GM12874 (cell line): ENCODE measurements at regions not wholly inside any gene's neighbourhood (a gene's known extent, or its start where the extent isn't known, plus 50 kb on each side); places are given as distances from the start of the nearest gene placed in this dataset.

Experiments
- CTCF ChIP-seq: IDR thresholded peaks from 2 replicates; pipeline ENCODE4 v1.5.1; 2011; ENCODE audit warnings: low read depth, mild to moderate bottlenecking, control low read depth, low read length, moderate library complexity; ENCODE audit not compliant: insufficient read depth

GRCh38 chrY:19065119-19065518 is 291.6 kb upstream of the HSFY2 start:
- no peak for TF ChIP-seq CTCF

GRCh38 chrY:19059733-19060132 is 286.2 kb upstream of the HSFY2 start:
- TF ChIP-seq CTCF: no peak

- TF ChIP-seq CTCF: no peak
These were observed 285.4 kb upstream of the HSFY2 start for GRCh38 chrY:19058831-19059370.

GRCh38 chrY:19056138-19056469 is 282.6 kb upstream of the HSFY2 start:
- TF ChIP-seq CTCF: no peak

GRCh38 chrY:19055232-19056137 is 281.9 kb upstream of the HSFY2 start:
- no peak for TF ChIP-seq CTCF

- TF ChIP-seq CTCF: no peak
These were observed 280.3 kb upstream of the HSFY2 start for GRCh38 chrY:19053806-19054205.

- no peak for TF ChIP-seq CTCF
These were observed 277.5 kb upstream of the HSFY2 start for GRCh38 chrY:19051021-19051420.
